Endodermal cell (in vitro differentiated cells): ENCODE measurements at regions not wholly inside any gene's neighbourhood (a gene's known extent, or its start where the extent isn't known, plus 50 kb on each side); places are given as distances from the start of the nearest gene placed in this dataset.

Source experiments
- DNase-seq: peaks from one replicate; pipeline ENCODE4 v3.0.0-alpha.2; 2017
- H3K27ac ChIP-seq: 2 replicates; pipeline ENCODE4 v1.5.1; 2013; ENCODE audit warnings: mild to moderate bottlenecking, low read depth, low read length, moderate library complexity
- H3K27me3 ChIP-seq: 2 replicates; pipeline ENCODE4 v1.6.1; 2013; ENCODE audit warnings: mild to moderate bottlenecking, low read length, moderate library complexity; ENCODE audit not compliant: insufficient read depth, control insufficient read depth, poor library complexity, severe bottlenecking
- H3K36me3 ChIP-seq: 2 replicates; pipeline ENCODE4 v1.7.0; 2013; ENCODE audit warnings: mild to moderate bottlenecking, low read length, moderate library complexity; ENCODE audit not compliant: control insufficient read depth, insufficient read depth
- H3K4me1 ChIP-seq: one replicate; pipeline ENCODE4 v1.7.0; 2013; ENCODE audit warnings: low read length; ENCODE audit not compliant: control insufficient read depth, insufficient read depth
- H3K4me3 ChIP-seq: 2 replicates; pipeline ENCODE4 v1.5.1; 2013; ENCODE audit warnings: mild to moderate bottlenecking, low read length, moderate library complexity
- H3K9ac ChIP-seq: 2 replicates; pipeline ENCODE4 v1.6.1; 2013; ENCODE audit warnings: mild to moderate bottlenecking, low read length, moderate library complexity; ENCODE audit not compliant: poor library complexity, severe bottlenecking; ENCODE audit errors: extremely low read depth
- H3K9me3 ChIP-seq: 2 replicates; pipeline ENCODE4 v1.6.1; 2013; ENCODE audit warnings: mild to moderate bottlenecking, low read length, moderate library complexity; ENCODE audit not compliant: control insufficient read depth
- H3K27ac Mint-ChIP-seq: 2 replicates; pipeline ENCODE4 v1.8.0; 2020; ENCODE audit warnings: mixed read lengths
- H3K27me3 Mint-ChIP-seq: 2 replicates; pipeline ENCODE4 v1.8.0; 2021; ENCODE audit warnings: mild to moderate bottlenecking, mixed read lengths; ENCODE audit not compliant: insufficient read depth
- H3K36me3 Mint-ChIP-seq: 2 replicates; pipeline ENCODE4 v1.8.0; 2020; ENCODE audit warnings: low read depth, mixed read lengths
- H3K4me1 Mint-ChIP-seq: 2 replicates; pipeline ENCODE4 v1.8.0; 2020; ENCODE audit warnings: mixed read lengths
- H3K4me3 Mint-ChIP-seq: 2 replicates; pipeline ENCODE4 v1.8.0; 2020; ENCODE audit warnings: mild to moderate bottlenecking, moderate library complexity, mixed read lengths
- H3K9me3 Mint-ChIP-seq: 2 replicates; pipeline ENCODE4 v1.8.0; 2020; ENCODE audit warnings: mild to moderate bottlenecking, mixed read lengths
- CTCF ChIP-seq: fragments of 200-600 bp; sonication (generic); conservative IDR thresholded peaks from 2 replicates; pipeline ENCODE4 v1.5.0; 2021; ENCODE audit warnings: antibody characterized with exemption, mild to moderate bottlenecking
- WGBS, 2 experiments: methylation state at CpG; one replicate each; pipeline versions ENCODE4 v1.1.5 to v1.1.7; 2013; ENCODE audit warnings: missing lambda C conversion rate in 2 of 2, mixed read lengths in 1 of 2; ENCODE audit not compliant: insufficient coverage in 1 of 2, insufficient read length in 1 of 2; 5-methylcytosine and 5-hydroxymethylcytosine counted together

DNA sequence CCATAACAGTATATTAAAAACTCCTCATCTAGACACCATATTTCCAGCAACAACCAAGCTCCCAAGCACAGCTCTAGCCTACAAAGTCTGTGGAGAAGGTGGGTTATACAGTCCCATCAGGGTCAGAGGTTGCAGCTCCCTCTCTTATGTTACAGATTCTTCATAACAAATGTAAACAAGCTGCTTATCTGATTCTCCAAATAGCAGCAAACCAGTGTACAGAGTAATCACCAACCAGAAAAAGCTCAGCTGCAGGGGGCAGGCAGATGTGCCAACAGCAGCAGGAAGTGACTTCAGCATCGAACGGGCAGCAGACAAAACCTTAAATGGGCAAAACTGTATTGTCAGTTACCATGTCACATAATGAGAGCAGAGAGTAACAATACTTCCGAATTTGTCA lies 52.9 kb upstream of the NABP1 start:
- WGBS, 2 experiments = 81 to 95% methylated on average over 2 to 3 of the region's 3 CpGs
- H3K27ac Mint-ChIP-seq = no peak overlapping the region

GRCh38 chr2:191625446-191625845 lies 52.5 kb upstream of the NABP1 start:
- no peak overlapping the region for H3K4me3 Mint-ChIP-seq
- peaks cover 4% of the 10 kb centered on the region for H3K4me1 ChIP-seq
- peaks cover 5% of the 10 kb centered on the region for H3K4me1 Mint-ChIP-seq
- TF ChIP-seq CTCF = no peak
- no peak for DNase-seq
- H3K36me3 Mint-ChIP-seq = no peaks in the 10 kb centered on the region
- 49 to 100% methylated on average over 1 to 2 of the region's 2 CpGs for WGBS, 2 experiments
- H3K27me3 ChIP-seq = no peaks in the 10 kb centered on the region
- H3K9me3 ChIP-seq = no peaks in the 10 kb centered on the region
- H3K27ac Mint-ChIP-seq = no peak overlapping the region
- H3K27ac ChIP-seq = no peak overlapping the region
- H3K9me3 Mint-ChIP-seq = no peaks in the 10 kb centered on the region
- no peak overlapping the region for H3K9ac ChIP-seq
- no peaks in the 10 kb centered on the region for H3K27me3 Mint-ChIP-seq
- H3K36me3 ChIP-seq = no peaks in the 10 kb centered on the region
- no peak overlapping the region for H3K4me3 ChIP-seq

More for the DNA sequence above, 52.9 kb upstream of the NABP1 start:
- Mint-ChIP-seq H3K36me3 (no peaks in the 10 kb centered on the region), H3K9me3 (no peaks in the 10 kb centered on the region), H3K4me1 (peaks cover 5% of the 10 kb centered on the region), H3K4me3 (no peak overlapping the region), H3K27me3 (no peaks in the 10 kb centered on the region)
- H3K27ac ChIP-seq = no peak overlapping the region
- no peaks in the 10 kb centered on the region for H3K9me3 ChIP-seq
- no peak for DNase-seq
- H3K4me1 ChIP-seq = peaks cover 4% of the 10 kb centered on the region
- H3K4me3 ChIP-seq = no peak overlapping the region
- no peak for TF ChIP-seq CTCF
- H3K27me3 ChIP-seq = no peaks in the 10 kb centered on the region
- H3K9ac ChIP-seq = no peak overlapping the region
- no peaks in the 10 kb centered on the region for H3K36me3 ChIP-seq

GRCh38 chr2:191626497-191627151 lies 51.3 kb upstream of the NABP1 start:
- no peak for DNase-seq
- Histone ChIP-seq H3K4me1 (peaks cover 4% of the 10 kb centered on the region), H3K36me3 (no peaks in the 10 kb centered on the region), H3K9me3 (no peaks in the 10 kb centered on the region), H3K27ac (no peak overlapping the region), H3K27me3 (no peaks in the 10 kb centered on the region), H3K9ac (no peak overlapping the region), H3K4me3 (no peak overlapping the region)
- H3K4me3 Mint-ChIP-seq = no peak overlapping the region
- TF ChIP-seq CTCF = no peak
- peaks cover 3% of the 10 kb centered on the region for H3K27me3 Mint-ChIP-seq
- H3K36me3 Mint-ChIP-seq = no peaks in the 10 kb centered on the region
- no peaks in the 10 kb centered on the region for H3K9me3 Mint-ChIP-seq
- H3K4me1 Mint-ChIP-seq = peaks cover 5% of the 10 kb centered on the region
- no peak overlapping the region for H3K27ac Mint-ChIP-seq
